GM23248 (cell line): ENCODE measurements at regions not wholly inside any gene's neighbourhood (a gene's known extent, or its start where the extent isn't known, plus 50 kb on each side); places are given as distances from the start of the nearest gene placed in this dataset.

Source experiments
- EZH2 ChIP-seq: fragments of 200-600 bp; sonication (generic); IDR thresholded peaks from 2 replicates; pipeline ENCODE4 v1.6.1; 2018; ENCODE audit warnings: antibody characterized with exemption, mild to moderate bottlenecking; ENCODE audit not compliant: insufficient read depth, poor library complexity, severe bottlenecking
- EZH2phosphoT487 ChIP-seq: fragments of 200-600 bp; sonication (generic); IDR thresholded peaks from 2 replicates; pipeline ENCODE4 v1.6.1; 2018; ENCODE audit warnings: antibody characterized with exemption, moderate library complexity, mild to moderate bottlenecking, low read depth; ENCODE audit not compliant: insufficient read depth

GRCh38 chr6:144429753-144430152 is 144.6 kb downstream of the UTRN start:
- TF ChIP-seq EZH2 (no peak), EZH2phosphoT487 (no peak)
